ENCODE measurements at regions not wholly inside any gene's neighbourhood (a gene's known extent, or its start where the extent isn't known, plus 50 kb on each side); places are given as distances from the start of the nearest gene placed in this dataset.
"Not testable (repeated sequence)": the region's sequence is repeated elsewhere in the genome, so short reads cannot be mapped to it uniquely, and the experiment has no call there.

GRCh38 chr10:30560326-30560725 lies 69.2 kb downstream of the LYZL2 start:
- no peak for DNase-seq

- no peak for DNase-seq
These were observed 70.4 kb downstream of the LYZL2 start for GRCh38 chr10:30559180-30559579.

GRCh38 chr10:30558411-30558810 lies 71.1 kb downstream of the LYZL2 start:
- DNase-seq: no peak

GRCh38 chr10:30557884-30558283 lies 71.7 kb downstream of the LYZL2 start:
- DNase-seq: no peak

GRCh38 chr10:30556189-30556588 lies 73.4 kb downstream of the LYZL2 start:
- no peak for DNase-seq

- DNase-seq: no peak
These were observed 74.1 kb downstream of the LYZL2 start for GRCh38 chr10:30555465-30555864.

- DNase-seq: no peak
These were observed 75.1 kb downstream of the LYZL2 start for GRCh38 chr10:30554440-30554825.

GRCh38 chr10:30553626-30554439 lies 75.7 kb downstream of the LYZL2 start:
- no peak for DNase-seq

- no peak for DNase-seq
These were observed 76.4 kb downstream of the LYZL2 start for GRCh38 chr10:30553018-30553625.

- no peak for DNase-seq
These were observed 78.4 kb downstream of the LYZL2 start for GRCh38 chr10:30550967-30551815.

- DNase-seq: not testable (repeated sequence)
These were observed 80.3 kb downstream of the LYZL2 start for GRCh38 chr10:30549134-30549687.

GRCh38 chr10:30546511-30546910 lies 83.0 kb downstream of the LYZL2 start:
- DNase-seq: no peak

GRCh38 chr10:30542895-30543288 lies 86.7 kb downstream of the LYZL2 start:
- DNase-seq: no peak

- peak; percentile 33 for DNase-seq
These were observed 87.3 kb downstream of the LYZL2 start for GRCh38 chr10:30542001-30542894.

GRCh38 chr10:30540276-30540675 lies 89.3 kb downstream of the LYZL2 start:
- DNase-seq: no peak

- no peak for DNase-seq
These were observed 91.5 kb downstream of the LYZL2 start for GRCh38 chr10:30538086-30538485.

GRCh38 chr10:30537586-30537985 lies 92.0 kb downstream of the LYZL2 start:
- no peak for DNase-seq

GRCh38 chr10:30537158-30537557 lies 92.4 kb downstream of the LYZL2 start:
- DNase-seq: not testable (repeated sequence)

GRCh38 chr10:30536578-30536977 lies 93.0 kb downstream of the LYZL2 start:
- no peak for DNase-seq

- no peak for DNase-seq
These were observed 93.9 kb downstream of the LYZL2 start for GRCh38 chr10:30535677-30536076.

GRCh38 chr10:30534465-30535144 lies 94.9 kb downstream of the LYZL2 start:
- peak; percentile 84 for DNase-seq
